ENCODE measurements at regions not wholly inside any gene's neighbourhood (a gene's known extent, or its start where the extent isn't known, plus 50 kb on each side); places are given as distances from the start of the nearest gene placed in this dataset.

DNA sequence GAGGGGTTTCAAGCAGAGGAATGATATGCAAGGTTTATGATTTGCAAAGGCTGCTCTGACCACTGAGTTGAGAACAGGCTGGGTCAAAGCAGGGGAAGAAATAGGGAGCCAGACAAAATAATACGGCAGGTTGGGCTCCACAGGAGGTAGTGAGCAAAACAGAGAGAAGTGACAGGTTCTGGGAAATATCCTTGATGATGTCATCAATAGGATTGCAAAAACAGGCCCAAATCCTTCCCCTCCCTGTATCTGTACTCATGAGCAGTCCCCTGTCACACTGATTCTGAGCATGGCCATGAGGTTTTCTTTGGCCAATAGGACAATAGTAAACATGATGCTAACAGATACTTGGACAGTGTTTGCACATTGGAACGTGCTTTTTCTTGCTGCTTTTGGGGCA lies 471.8 kb upstream of the BRINP1 start:
- Mint-ChIP-seq H3K4me3 (no peak overlapping the region), H3K9me3 (peaks cover 0 to 2% of the 10 kb centered on the region in 2 experiments; a peak in 1 of 5 replicates), H3K4me1 (peaks cover 15 to 21% of the 10 kb centered on the region in 2 experiments), H3K36me3 (ENCODE audit: insufficient read depth in 1 of 3, low read depth in 3 of 3) (no peaks in the 10 kb centered on the region), H3K27me3 (ENCODE audit: low read depth) (no peaks in the 10 kb centered on the region), H3K27ac (no peak overlapping the region; a peak in 2 of 7 replicates)
- Histone ChIP-seq H3K27me3 (ENCODE audit: insufficient read depth, low read length) (no peaks in the 10 kb centered on the region), H4K91ac (ENCODE audit: insufficient read length, low read depth, low read length) (no peak overlapping the region), H2AFZ (ENCODE audit: low read length) (no peak overlapping the region), H3K27ac (ENCODE audit: insufficient read length, low read depth, low read length) (no peak overlapping the region), H2AK5ac (ENCODE audit: insufficient read length, low read length) (no peak overlapping the region), H3K14ac (ENCODE audit: insufficient read depth, low read length) (no peak overlapping the region), H2BK5ac (ENCODE audit: insufficient read length, low read length) (no peak overlapping the region), H3T11ph (ENCODE audit: low read length) (no peak overlapping the region), H4K5ac (ENCODE audit: insufficient read length, low read depth, low read length) (no peak overlapping the region), H4K8ac (replicated peaks; ENCODE audit: insufficient read length, low read depth, low read length) (no peak overlapping the region), H3K4me2 (ENCODE audit: insufficient read depth, insufficient read length, low read length) (no peak overlapping the region), H3K23me2 (ENCODE audit: insufficient read length, low read depth, low read length, poor library complexity, severe bottlenecking) (no peaks in the 10 kb centered on the region), H2BK120ac (ENCODE audit: low read depth, low read length, poor library complexity, severe bottlenecking) (no peak overlapping the region), H3K9me3 (ENCODE audit: control insufficient read depth, low read depth, low read length) (no peaks in the 10 kb centered on the region), H3K79me2 (ENCODE audit: insufficient read depth, low read length) (no peaks in the 10 kb centered on the region), H3K56ac (ENCODE audit: insufficient read length, low read depth, low read length) (no peak overlapping the region), H3K79me1 (ENCODE audit: insufficient read depth, low read depth, low read length, poor library complexity, severe bottlenecking) (no peaks in the 10 kb centered on the region), H3K18ac (ENCODE audit: insufficient read length, low read depth, low read length) (no peak overlapping the region), H3K9ac (ENCODE audit: extremely low read depth, insufficient read length, low read length) (no peak overlapping the region), H2BK15ac (ENCODE audit: low read depth, low read length) (no peak overlapping the region), H3K23ac (ENCODE audit: insufficient read length, low read depth, low read length) (no peak overlapping the region), H2BK20ac (ENCODE audit: low read depth, low read length, poor library complexity, severe bottlenecking) (no peak overlapping the region), H3K4ac (ENCODE audit: low read depth, low read length) (no peak overlapping the region), H2BK12ac (ENCODE audit: insufficient read length, low read depth, low read length) (no peak overlapping the region), H4K20me1 (ENCODE audit: control insufficient read depth, insufficient read depth, insufficient read length) (no peaks in the 10 kb centered on the region), H3K4me1 (ENCODE audit: insufficient read depth, low read length) (no peaks in the 10 kb centered on the region)
- no peak for DNase-seq
- WGBS (ENCODE audit: extremely low coverage, insufficient read length, low lambda C conversion rate): no CpG with 5 or more reads among the region's 2 CpGs
- TF ChIP-seq, protein P1, sequence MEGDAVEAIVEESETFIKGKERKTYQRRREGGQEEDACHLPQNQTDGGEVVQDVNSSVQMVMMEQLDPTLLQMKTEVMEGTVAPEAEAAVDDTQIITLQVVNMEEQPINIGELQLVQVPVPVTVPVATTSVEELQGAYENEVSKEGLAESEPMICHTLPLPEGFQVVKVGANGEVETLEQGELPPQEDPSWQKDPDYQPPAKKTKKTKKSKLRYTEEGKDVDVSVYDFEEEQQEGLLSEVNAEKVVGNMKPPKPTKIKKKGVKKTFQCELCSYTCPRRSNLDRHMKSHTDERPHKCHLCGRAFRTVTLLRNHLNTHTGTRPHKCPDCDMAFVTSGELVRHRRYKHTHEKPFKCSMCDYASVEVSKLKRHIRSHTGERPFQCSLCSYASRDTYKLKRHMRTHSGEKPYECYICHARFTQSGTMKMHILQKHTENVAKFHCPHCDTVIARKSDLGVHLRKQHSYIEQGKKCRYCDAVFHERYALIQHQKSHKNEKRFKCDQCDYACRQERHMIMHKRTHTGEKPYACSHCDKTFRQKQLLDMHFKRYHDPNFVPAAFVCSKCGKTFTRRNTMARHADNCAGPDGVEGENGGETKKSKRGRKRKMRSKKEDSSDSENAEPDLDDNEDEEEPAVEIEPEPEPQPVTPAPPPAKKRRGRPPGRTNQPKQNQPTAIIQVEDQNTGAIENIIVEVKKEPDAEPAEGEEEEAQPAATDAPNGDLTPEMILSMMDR (conservative IDR thresholded peaks at IDR 0.05): no peak

All from H9 (cell line).